B cell (primary cell): ENCODE measurements at regions not wholly inside any gene's neighbourhood (a gene's known extent, or its start where the extent isn't known, plus 50 kb on each side); places are given as distances from the start of the nearest gene placed in this dataset.

Experiments
- EZH2 ChIP-seq: IDR thresholded peaks from 2 replicates; pipeline ENCODE4 v1.6.1; 2012; ENCODE audit warnings: borderline replicate concordance, low read depth, mild to moderate bottlenecking, moderate library complexity, low read length; ENCODE audit not compliant: insufficient read depth, poor library complexity, severe bottlenecking
- TF ChIP-seq, protein P1 (sequence below): fragments of 200-600 bp; IDR thresholded peaks from one replicate; pipeline ENCODE4 v1.8.0; 2022; ENCODE audit warnings: antibody characterized with exemption, mild to moderate bottlenecking

DNA sequence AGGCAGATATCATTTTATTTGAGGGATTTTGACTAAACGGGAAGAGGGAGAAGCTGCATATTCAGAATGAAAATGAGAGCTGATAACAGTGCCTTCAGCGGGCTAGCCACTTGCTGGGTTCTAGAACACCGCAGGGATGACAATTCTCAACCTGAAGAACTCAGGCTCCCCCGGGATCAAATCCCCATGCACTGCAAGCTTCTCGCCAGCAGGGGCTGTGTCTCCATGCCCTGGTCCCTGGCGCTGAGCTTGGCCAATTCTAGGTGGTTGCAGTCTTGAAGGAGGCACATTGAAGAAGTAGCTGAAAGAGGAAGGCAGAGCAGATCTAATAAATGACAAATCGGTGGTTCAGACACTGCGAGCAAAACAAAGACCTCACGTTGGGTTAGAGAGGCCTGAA lies 128.7 kb downstream of the UQCRFS1 start:
- TF ChIP-seq, protein P1, sequence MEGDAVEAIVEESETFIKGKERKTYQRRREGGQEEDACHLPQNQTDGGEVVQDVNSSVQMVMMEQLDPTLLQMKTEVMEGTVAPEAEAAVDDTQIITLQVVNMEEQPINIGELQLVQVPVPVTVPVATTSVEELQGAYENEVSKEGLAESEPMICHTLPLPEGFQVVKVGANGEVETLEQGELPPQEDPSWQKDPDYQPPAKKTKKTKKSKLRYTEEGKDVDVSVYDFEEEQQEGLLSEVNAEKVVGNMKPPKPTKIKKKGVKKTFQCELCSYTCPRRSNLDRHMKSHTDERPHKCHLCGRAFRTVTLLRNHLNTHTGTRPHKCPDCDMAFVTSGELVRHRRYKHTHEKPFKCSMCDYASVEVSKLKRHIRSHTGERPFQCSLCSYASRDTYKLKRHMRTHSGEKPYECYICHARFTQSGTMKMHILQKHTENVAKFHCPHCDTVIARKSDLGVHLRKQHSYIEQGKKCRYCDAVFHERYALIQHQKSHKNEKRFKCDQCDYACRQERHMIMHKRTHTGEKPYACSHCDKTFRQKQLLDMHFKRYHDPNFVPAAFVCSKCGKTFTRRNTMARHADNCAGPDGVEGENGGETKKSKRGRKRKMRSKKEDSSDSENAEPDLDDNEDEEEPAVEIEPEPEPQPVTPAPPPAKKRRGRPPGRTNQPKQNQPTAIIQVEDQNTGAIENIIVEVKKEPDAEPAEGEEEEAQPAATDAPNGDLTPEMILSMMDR, result no peak
- TF ChIP-seq EZH2, result no peak
